ENCODE measurements at regions not wholly inside any gene's neighbourhood (a gene's known extent, or its start where the extent isn't known, plus 50 kb on each side); places are given as distances from the start of the nearest gene placed in this dataset.

DNA sequence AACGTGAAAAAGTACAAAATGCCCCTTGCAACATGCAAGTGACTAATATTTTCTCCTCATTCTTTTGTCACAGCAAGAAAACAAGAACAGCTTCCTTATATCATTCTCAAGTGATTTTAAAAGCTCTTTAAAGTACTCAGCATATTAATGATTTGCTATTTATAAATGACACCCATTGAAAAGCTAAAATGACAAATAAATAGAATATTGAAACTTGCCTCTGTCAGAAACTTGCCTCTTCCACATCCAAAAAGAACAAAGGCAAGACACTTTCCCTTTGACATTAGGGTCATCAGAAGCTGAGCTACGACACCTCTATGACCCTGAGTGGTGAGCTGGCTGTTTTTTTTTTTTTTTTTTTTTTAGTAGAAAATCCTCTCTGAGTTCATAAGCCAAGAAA, 339.6 kb upstream of the ITGA1 start:
- H3K27ac Mint-ChIP-seq = no peak overlapping the region
- H3K4me3 Mint-ChIP-seq = no peak overlapping the region
- no peaks in the 10 kb centered on the region for H3K36me3 Mint-ChIP-seq (ENCODE audit: low read depth)

GRCh38 chr5:52449516-52449915, 338.2 kb upstream of the ITGA1 start:
- Mint-ChIP-seq H3K36me3 (ENCODE audit: low read depth) (no peaks in the 10 kb centered on the region), H3K4me3 (no peak overlapping the region), H3K4me1 (ENCODE audit: low read depth) (no peaks in the 10 kb centered on the region), H3K27ac (no peak overlapping the region), H3K27me3 (ENCODE audit: low read depth) (no peaks in the 10 kb centered on the region), H3K9me3 (no peaks in the 10 kb centered on the region)
- DNase-seq (ENCODE audit: low spot score) = no peak

More for the DNA sequence above, 339.6 kb upstream of the ITGA1 start:
- Mint-ChIP-seq H3K27me3 (ENCODE audit: low read depth) (no peaks in the 10 kb centered on the region), H3K9me3 (no peaks in the 10 kb centered on the region), H3K4me1 (ENCODE audit: low read depth) (no peaks in the 10 kb centered on the region)
- no peak for DNase-seq (ENCODE audit: low spot score)

DNA sequence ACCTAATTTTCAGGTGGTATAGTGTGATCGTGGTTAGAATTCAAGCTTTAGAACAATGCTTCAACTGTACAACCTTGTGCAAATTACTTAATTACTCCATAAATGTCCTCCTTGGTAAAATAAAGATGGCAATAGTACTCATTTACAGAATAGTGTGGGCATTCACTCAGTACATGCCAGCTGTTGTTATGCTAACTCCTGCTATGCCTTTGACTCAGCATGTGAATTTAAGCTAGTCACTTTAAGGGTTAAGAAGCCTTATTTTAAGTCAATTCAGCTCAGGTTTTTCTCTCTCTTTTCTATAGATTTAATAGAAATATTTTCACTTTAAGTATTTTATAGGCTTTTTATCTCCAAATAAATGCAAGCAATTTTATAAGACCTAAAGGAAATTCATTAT, 335.6 kb upstream of the ITGA1 start:
- no peak for DNase-seq (ENCODE audit: low spot score)
- Mint-ChIP-seq H3K27me3 (ENCODE audit: low read depth) (no peaks in the 10 kb centered on the region), H3K36me3 (ENCODE audit: low read depth) (no peaks in the 10 kb centered on the region), H3K27ac (no peak overlapping the region), H3K9me3 (no peaks in the 10 kb centered on the region), H3K4me3 (no peak overlapping the region), H3K4me1 (ENCODE audit: low read depth) (no peaks in the 10 kb centered on the region)

DNA sequence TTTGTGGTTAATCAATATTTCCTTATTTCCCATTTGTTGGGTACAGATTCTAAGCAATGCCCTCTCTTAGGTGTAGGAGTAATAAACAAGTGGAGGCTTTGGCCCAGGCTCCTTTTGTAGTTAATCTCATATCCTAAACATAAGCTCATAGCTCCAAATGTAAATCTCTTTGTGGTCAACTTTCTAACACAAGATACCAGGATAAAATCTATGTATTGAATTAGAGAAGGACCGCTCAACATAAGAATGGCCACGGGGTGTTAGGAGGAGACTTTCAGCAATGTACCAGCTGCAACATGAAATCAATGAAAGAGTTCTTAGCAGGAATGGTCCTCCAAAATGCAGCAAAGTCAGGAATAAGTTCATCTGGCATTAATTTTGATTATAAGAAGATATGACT, 334.5 kb upstream of the ITGA1 start:
- Mint-ChIP-seq H3K27ac (no peak overlapping the region), H3K9me3 (no peaks in the 10 kb centered on the region), H3K36me3 (ENCODE audit: low read depth) (no peaks in the 10 kb centered on the region), H3K4me1 (ENCODE audit: low read depth) (no peaks in the 10 kb centered on the region), H3K27me3 (ENCODE audit: low read depth) (no peaks in the 10 kb centered on the region), H3K4me3 (no peak overlapping the region)
- DNase-seq (ENCODE audit: low spot score) = no peak

DNA sequence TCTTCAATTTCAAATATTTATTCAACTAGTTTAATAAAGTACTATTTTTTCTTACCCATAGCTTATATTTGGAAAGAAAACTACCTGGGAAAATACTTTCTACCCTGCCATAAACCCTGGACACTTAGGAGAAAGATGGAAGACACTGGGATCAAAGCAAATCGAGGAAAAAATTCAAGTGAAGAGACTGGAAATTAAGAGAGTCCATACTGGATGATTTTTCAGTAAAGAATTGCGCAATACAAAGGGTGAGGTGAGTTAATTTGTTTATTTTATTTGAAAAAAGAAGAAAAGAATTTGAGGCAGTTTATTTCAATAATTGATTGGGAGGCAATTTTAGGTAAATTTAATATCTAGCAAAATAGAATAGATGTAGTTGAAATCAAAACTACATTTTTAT, 331.8 kb upstream of the ITGA1 start:
- no peak overlapping the region for H3K27ac Mint-ChIP-seq
- no peak overlapping the region for H3K4me3 Mint-ChIP-seq
- DNase-seq (ENCODE audit: low spot score) = no peak
- no peaks in the 10 kb centered on the region for H3K27me3 Mint-ChIP-seq (ENCODE audit: low read depth)
- no peaks in the 10 kb centered on the region for H3K9me3 Mint-ChIP-seq
- H3K36me3 Mint-ChIP-seq (ENCODE audit: low read depth) = no peaks in the 10 kb centered on the region
- no peaks in the 10 kb centered on the region for H3K4me1 Mint-ChIP-seq (ENCODE audit: low read depth)

DNA sequence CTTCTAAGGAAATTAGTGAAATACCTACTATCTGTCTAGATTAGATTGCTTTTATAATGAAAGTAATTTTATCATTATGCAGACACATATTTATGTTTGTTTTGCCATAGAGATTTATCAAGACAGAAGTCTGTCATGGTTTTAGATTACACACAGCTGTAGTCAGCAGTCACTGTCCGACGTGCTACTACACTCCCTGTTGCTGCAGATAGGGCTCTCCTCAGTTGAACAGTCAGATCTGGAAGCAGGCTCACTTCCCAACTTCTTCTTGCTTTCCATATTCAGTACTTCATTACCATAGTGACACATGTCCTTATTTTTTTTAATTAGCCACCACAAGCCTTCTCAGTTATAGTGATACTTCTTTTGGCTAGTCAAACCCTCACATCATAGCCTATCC, 329.9 kb upstream of the ITGA1 start:
- no peaks in the 10 kb centered on the region for H3K4me1 Mint-ChIP-seq (ENCODE audit: low read depth)
- no peaks in the 10 kb centered on the region for H3K9me3 Mint-ChIP-seq
- H3K27me3 Mint-ChIP-seq (ENCODE audit: low read depth) = no peaks in the 10 kb centered on the region
- DNase-seq (ENCODE audit: low spot score) = no peak
- no peak overlapping the region for H3K4me3 Mint-ChIP-seq
- H3K27ac Mint-ChIP-seq = no peak overlapping the region
- no peaks in the 10 kb centered on the region for H3K36me3 Mint-ChIP-seq (ENCODE audit: low read depth)

GRCh38 chr5:52466113-52466512, 321.6 kb upstream of the ITGA1 start:
- H3K27me3 Mint-ChIP-seq (ENCODE audit: low read depth) = no peaks in the 10 kb centered on the region
- peaks cover 8% of the 10 kb centered on the region for H3K4me1 Mint-ChIP-seq (ENCODE audit: low read depth)
- H3K4me3 Mint-ChIP-seq = no peak overlapping the region
- no peaks in the 10 kb centered on the region for H3K9me3 Mint-ChIP-seq
- no peak overlapping the region for H3K27ac Mint-ChIP-seq
- H3K36me3 Mint-ChIP-seq (ENCODE audit: low read depth) = no peaks in the 10 kb centered on the region
- no peak for DNase-seq (ENCODE audit: low spot score)

DNA sequence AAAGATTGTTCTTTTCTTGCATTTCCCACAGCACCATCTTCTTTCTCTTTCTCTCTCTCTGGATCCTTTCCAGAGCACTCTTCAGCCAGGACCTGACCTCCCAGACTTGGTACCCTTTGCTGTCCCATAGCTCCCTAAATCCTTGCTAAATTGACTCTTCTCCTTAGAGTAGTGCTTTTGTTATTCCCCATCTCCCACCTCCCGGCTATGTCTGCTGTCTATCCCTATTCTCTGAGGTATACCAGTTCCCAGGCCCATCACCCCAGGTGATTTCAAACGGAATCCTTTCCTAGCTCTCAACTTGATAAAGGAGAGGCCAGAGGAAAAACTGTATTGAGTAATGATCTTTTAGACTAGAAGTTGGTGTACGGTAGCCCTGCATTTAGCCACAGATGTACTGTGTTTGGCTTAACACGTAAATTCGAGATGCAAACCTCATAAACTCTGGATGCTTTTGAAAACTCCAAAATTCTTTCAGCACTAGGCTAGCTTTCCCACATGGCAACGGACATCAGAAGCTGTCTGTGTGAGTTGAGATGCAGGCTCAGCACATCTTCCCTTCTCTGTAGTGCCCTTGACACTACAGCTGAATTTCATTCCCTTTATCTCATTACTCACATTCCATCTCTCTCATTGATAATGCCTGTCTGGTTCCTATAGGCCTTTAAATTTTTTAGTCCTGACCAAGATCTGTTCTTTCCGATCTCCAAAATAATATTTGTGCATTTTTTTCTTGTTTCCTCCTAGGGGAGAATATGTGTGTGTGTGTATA, 320.8 kb upstream of the ITGA1 start:
- Mint-ChIP-seq H3K4me3 (no peak overlapping the region), H3K27me3 (ENCODE audit: low read depth) (no peaks in the 10 kb centered on the region), H3K9me3 (no peaks in the 10 kb centered on the region), H3K4me1 (ENCODE audit: low read depth) (peaks cover 8% of the 10 kb centered on the region), H3K36me3 (ENCODE audit: low read depth) (no peaks in the 10 kb centered on the region), H3K27ac (no peak overlapping the region)
- no peak for DNase-seq (ENCODE audit: low spot score)

DNA sequence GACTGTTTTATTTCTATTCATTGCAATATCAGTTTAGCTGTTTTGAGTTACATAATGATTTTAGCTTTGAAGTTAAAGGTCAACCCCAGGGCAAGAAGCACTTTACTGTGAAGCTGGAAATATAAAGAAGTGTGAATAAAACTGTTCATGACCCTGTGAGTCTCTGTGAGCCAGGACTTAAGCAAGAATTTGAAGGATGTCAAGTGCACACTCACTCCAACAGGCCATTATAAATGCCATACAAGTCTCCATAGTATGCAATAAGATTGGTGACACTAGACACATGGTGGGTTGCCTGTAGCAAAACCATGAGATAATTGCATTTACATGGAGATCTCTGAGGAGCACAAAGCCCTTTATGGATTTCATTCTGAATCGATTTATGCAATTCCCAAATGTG, 318.7 kb upstream of the ITGA1 start:
- Mint-ChIP-seq H3K27me3 (ENCODE audit: low read depth) (peaks cover 3% of the 10 kb centered on the region), H3K4me1 (ENCODE audit: low read depth) (peaks cover 8% of the 10 kb centered on the region), H3K27ac (no peak overlapping the region), H3K9me3 (no peaks in the 10 kb centered on the region), H3K4me3 (no peak overlapping the region), H3K36me3 (ENCODE audit: low read depth) (no peaks in the 10 kb centered on the region)
- DNase-seq (ENCODE audit: low spot score) = no peak

DNA sequence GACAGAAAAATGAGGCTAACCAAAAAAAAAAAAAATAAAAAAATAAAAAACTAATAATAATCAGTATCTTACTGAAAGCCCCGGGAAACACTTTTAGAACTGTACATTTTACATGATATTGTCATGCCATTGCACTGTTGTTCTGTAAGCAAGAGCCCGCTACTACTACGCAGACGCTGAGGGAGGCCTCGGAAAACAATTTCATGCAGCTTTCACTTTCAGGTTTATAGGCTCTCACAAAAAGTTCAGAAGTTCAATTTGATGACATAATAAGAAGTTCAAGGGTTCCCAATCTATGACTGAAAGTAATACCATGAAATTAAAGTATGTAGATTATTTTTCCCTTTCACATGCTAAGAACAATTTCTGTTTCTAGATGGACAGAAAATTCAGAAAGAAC, 318.3 kb upstream of the ITGA1 start:
- peaks cover 8% of the 10 kb centered on the region for H3K4me1 Mint-ChIP-seq (ENCODE audit: low read depth)
- H3K36me3 Mint-ChIP-seq (ENCODE audit: low read depth) = no peaks in the 10 kb centered on the region
- no peaks in the 10 kb centered on the region for H3K9me3 Mint-ChIP-seq
- H3K27me3 Mint-ChIP-seq (ENCODE audit: low read depth) = peaks cover 3% of the 10 kb centered on the region
- no peak for DNase-seq (ENCODE audit: low spot score)
- H3K27ac Mint-ChIP-seq = peak overlapping the region; percentile 56
- peak overlapping the region; percentile 60 for H3K4me3 Mint-ChIP-seq

DNA sequence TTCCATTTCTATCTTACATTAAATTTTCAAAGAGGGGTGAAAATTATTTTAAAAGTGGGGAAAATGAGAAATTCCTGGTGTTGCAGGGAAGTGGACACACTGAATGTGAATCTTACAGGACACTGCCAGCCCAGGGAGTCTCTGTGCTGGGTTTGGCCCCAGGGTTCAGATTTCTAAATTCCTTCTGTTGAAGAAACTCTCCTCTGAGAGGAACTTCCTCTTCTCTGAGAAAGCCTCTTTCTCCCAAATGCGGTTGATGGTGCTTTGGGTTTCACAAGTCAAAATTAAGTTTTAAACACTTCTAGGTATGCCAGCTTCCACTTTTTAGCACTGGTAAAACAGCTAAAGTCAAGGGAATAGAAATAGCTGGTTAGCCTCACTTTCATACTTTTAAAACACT, 317.9 kb upstream of the ITGA1 start:
- no peaks in the 10 kb centered on the region for H3K9me3 Mint-ChIP-seq
- H3K4me1 Mint-ChIP-seq (ENCODE audit: low read depth) = peaks cover 8% of the 10 kb centered on the region
- no peaks in the 10 kb centered on the region for H3K36me3 Mint-ChIP-seq (ENCODE audit: low read depth)
- peak overlapping the region; percentile 60 for H3K4me3 Mint-ChIP-seq
- H3K27me3 Mint-ChIP-seq (ENCODE audit: low read depth) = peaks cover 3% of the 10 kb centered on the region
- no peak for DNase-seq (ENCODE audit: low spot score)
- peak overlapping the region; percentile 56 for H3K27ac Mint-ChIP-seq

DNA sequence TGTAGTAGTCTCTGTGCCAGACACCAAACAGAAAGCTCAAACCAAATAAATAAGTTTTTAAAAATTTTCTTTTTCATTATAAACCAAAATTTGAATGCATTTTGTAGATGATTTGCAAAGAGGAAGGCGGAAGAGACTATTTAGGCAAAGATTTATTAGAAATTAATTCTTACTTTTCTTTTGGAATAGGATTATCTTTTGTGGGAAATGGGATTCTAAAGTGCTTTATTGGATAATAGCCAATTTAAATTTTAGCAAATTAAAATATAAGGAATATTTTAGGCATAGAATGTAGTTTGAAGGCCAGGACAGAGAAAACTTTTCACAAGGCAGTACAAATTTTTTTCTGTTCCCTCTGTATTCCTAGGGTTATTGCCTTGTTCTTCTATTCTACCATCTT, 311.4 kb upstream of the ITGA1 start:
- Mint-ChIP-seq H3K27me3 (ENCODE audit: low read depth) (peaks cover 3% of the 10 kb centered on the region), H3K9me3 (no peaks in the 10 kb centered on the region), H3K4me1 (ENCODE audit: low read depth) (no peaks in the 10 kb centered on the region), H3K27ac (no peak overlapping the region), H3K36me3 (ENCODE audit: low read depth) (no peaks in the 10 kb centered on the region), H3K4me3 (no peak overlapping the region)
- DNase-seq (ENCODE audit: low spot score) = no peak

GRCh38 chr5:52481201-52481600, 306.5 kb upstream of the ITGA1 start:
- Mint-ChIP-seq H3K36me3 (ENCODE audit: low read depth) (no peaks in the 10 kb centered on the region), H3K4me1 (ENCODE audit: low read depth) (no peaks in the 10 kb centered on the region), H3K27me3 (ENCODE audit: low read depth) (peaks cover 9% of the 10 kb centered on the region), H3K9me3 (no peaks in the 10 kb centered on the region), H3K27ac (no peak overlapping the region), H3K4me3 (no peak overlapping the region)
- no peak for DNase-seq (ENCODE audit: low spot score)

DNA sequence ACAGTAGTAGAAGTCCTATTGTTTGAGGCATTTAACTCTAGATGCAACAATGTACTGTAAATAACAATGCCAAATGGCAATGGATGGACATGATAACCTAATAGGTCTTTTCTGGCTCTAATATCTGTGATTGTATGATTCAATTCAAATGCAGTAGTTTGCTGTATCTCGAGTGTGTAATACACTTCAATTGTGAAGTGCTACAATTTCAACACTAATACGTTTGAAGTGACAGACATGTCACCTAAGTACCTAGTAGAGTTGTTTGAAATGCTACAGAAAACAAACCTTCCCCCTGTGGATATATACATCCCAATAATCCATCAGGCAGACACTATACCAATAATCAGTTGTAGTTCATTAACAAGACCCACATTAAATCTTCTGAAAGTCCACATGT, 305.9 kb upstream of the ITGA1 start:
- no peak overlapping the region for H3K4me3 Mint-ChIP-seq
- peaks cover 9% of the 10 kb centered on the region for H3K27me3 Mint-ChIP-seq (ENCODE audit: low read depth)
- no peaks in the 10 kb centered on the region for H3K9me3 Mint-ChIP-seq
- no peaks in the 10 kb centered on the region for H3K36me3 Mint-ChIP-seq (ENCODE audit: low read depth)
- H3K4me1 Mint-ChIP-seq (ENCODE audit: low read depth) = no peaks in the 10 kb centered on the region
- no peak overlapping the region for H3K27ac Mint-ChIP-seq
- no peak for DNase-seq (ENCODE audit: low spot score)

Data from T-helper 2 cell treated with Interferon-gamma antibody and Interleukin-4, amounts not matched to agents 5 μg/mL and 100 μg/mL, for 36 hours (primary cell).